GM06990 (cell line): ENCODE measurements at regions not wholly inside any gene's neighbourhood (a gene's known extent, or its start where the extent isn't known, plus 50 kb on each side); places are given as distances from the start of the nearest gene placed in this dataset.
"Not testable (repeated sequence)": the region's sequence is repeated elsewhere in the genome, so short reads cannot be mapped to it uniquely, and the experiment has no call there.

ENCODE experiments used
- DNase-seq: peaks from one replicate; pipeline ENCODE4 v3.0.0-alpha.2; 2011; ENCODE audit not compliant: insufficient read length; ENCODE audit errors: extremely low read depth
- H3K27me3 ChIP-seq: replicated peaks from 2 replicates; pipeline ENCODE4 v1.6.0; 2011; ENCODE audit warnings: low read length; ENCODE audit not compliant: control insufficient read depth, insufficient read depth
- H3K36me3 ChIP-seq: 2 replicates; pipeline ENCODE4 v1.5.1; 2011; ENCODE audit warnings: low read length; ENCODE audit not compliant: control insufficient read depth, insufficient read depth
- H3K4me3 ChIP-seq: replicated peaks from 2 replicates; pipeline ENCODE4 v1.5.1; 2011; ENCODE audit warnings: low read depth, mild to moderate bottlenecking, control low read depth, low read length
- TF ChIP-seq, protein P1 (sequence below): IDR thresholded peaks from 2 replicates; pipeline ENCODE4 v1.5.1; 2011; ENCODE audit warnings: low read length, control low read depth, mild to moderate bottlenecking, inconsistent platforms; ENCODE audit not compliant: insufficient read depth, poor library complexity, severe bottlenecking

DNA sequence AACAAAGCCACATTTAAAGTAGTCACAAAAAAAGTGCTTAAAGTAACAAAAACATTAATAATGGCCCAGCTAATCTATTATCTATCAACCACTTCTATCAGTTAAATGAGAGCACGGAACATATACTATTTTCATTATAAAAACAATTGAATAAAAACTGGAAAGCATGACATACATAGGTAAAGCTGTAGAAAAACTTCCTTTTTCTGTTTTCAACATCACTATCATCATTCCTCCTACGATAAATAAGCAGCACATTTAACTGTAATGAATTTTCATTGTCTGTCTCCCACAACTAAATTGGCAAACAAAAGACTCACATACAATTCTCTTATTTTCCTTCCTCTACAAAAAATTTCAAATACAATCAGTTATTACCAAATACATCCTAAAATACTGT, 96.4 kb upstream of the DPH5 start:
- TF ChIP-seq, protein P1, sequence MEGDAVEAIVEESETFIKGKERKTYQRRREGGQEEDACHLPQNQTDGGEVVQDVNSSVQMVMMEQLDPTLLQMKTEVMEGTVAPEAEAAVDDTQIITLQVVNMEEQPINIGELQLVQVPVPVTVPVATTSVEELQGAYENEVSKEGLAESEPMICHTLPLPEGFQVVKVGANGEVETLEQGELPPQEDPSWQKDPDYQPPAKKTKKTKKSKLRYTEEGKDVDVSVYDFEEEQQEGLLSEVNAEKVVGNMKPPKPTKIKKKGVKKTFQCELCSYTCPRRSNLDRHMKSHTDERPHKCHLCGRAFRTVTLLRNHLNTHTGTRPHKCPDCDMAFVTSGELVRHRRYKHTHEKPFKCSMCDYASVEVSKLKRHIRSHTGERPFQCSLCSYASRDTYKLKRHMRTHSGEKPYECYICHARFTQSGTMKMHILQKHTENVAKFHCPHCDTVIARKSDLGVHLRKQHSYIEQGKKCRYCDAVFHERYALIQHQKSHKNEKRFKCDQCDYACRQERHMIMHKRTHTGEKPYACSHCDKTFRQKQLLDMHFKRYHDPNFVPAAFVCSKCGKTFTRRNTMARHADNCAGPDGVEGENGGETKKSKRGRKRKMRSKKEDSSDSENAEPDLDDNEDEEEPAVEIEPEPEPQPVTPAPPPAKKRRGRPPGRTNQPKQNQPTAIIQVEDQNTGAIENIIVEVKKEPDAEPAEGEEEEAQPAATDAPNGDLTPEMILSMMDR = no peak
- Histone ChIP-seq H3K27me3 (no peaks in the 10 kb centered on the region), H3K4me3 (no peak overlapping the region), H3K36me3 (no peaks in the 10 kb centered on the region)
- DNase-seq = no peak

DNA sequence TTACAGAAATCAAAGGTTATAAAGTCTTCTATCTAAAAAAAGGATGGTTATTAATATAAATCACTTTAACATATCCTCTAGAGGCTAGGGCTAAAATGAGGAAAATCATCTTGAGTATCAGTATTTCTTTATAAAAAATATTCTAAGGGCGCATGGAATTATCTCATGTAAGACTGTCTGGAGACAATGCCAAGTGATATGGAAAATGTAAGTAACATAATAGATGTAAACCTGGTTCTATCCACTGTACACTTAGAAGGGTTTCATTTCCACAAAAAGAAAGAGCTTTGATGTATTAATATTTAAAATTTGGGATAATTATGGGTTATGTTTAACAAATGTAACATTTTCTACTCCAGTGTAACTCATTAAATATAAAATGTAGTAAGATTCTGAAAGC, 95.9 kb upstream of the DPH5 start:
- H3K4me3 ChIP-seq = no peak overlapping the region
- TF ChIP-seq, protein P1 = no peak
- no peak for DNase-seq

DNA sequence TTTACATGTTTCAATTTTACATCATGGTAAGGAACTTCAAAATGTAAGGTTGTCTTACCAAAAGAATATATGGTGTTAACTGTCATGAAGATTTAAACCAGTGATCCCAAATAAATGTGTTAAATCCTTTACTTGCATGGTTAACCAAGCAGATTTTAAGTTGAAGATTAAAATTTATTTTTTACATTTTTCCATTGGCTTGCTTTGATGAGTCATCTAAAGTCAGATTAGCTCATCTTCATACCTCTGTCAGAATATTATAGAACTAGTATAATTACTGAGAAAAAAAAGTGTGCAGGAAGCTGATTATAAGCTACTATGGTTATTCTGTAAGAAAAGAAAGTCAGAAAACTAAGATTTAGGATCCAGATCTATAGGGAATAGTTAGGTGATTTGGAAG, 95.3 kb upstream of the DPH5 start:
- no peak overlapping the region for H3K4me3 ChIP-seq
- no peaks in the 10 kb centered on the region for H3K36me3 ChIP-seq
- H3K27me3 ChIP-seq = no peaks in the 10 kb centered on the region
- TF ChIP-seq, protein P1 = no peak
- no peak for DNase-seq

More for the DNA sequence above, 95.9 kb upstream of the DPH5 start:
- Histone ChIP-seq H3K27me3 (no peaks in the 10 kb centered on the region), H3K36me3 (no peaks in the 10 kb centered on the region)

DNA sequence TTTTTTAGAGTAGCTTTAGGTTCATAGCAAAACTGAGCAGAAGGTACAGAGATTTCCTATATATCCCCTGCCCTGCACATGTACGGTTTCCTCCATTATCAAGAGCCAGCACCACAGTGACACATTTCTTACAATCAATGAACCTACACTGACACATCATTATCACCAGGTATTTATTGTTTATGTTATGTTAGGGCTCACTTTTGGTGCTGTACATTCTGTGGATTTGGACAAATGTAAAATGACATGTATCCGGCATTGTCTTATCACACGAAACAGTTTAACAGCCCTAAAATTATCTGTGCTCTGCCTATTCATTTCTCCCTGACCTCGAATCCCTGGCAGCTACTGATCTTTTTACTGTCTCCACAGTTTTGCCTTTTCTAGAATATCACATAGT, 93.7 kb upstream of the DPH5 start:
- no peaks in the 10 kb centered on the region for H3K36me3 ChIP-seq

DNA sequence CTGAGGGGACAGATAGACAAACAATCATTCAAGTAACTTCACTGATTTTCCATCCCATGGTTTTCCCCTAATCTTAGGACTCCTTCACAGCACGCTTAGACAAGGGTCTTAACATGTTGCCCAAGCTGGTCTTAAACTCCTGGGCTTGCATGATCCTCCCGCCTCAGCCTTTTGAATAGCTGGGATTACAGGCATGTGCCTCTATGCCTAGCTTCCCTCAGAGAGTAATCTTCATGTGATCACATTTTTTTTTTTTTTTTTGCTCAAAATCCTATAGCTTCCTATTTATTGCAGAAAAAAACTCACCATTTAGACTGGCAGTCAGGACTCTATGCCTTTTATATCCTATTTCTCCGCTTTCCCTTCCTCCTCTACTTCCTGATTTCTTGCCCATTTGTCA, 90.4 kb upstream of the DPH5 start:
- Histone ChIP-seq H3K4me3 (no peak overlapping the region), H3K36me3 (no peaks in the 10 kb centered on the region), H3K27me3 (no peaks in the 10 kb centered on the region)
- DNase-seq = no peak
- TF ChIP-seq, protein P1 = no peak

More for the DNA sequence above, 93.7 kb upstream of the DPH5 start:
- Histone ChIP-seq H3K27me3 (no peaks in the 10 kb centered on the region), H3K4me3 (no peak overlapping the region)
- DNase-seq = no peak
- TF ChIP-seq, protein P1 = no peak

DNA sequence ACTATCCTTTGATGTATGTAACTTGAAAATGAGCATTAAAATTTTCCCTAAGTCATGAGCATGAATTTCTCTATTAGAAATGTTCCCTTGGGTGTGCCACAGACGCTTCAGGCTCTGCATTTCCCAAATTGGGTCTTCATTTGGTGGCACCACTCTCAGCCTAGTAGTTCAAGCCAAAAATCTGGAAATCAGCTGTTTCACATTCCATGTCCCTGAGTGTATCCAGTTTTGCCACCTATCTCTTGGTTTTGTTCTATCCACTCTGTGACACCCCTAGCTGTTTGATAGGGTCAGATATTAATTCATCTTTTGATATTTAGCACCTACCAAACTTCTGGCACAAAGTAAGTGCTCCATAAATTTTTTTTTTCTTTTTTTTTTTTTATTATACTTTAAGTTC, 89.5 kb upstream of the DPH5 start:
- H3K27me3 ChIP-seq = no peaks in the 10 kb centered on the region
- no peaks in the 10 kb centered on the region for H3K36me3 ChIP-seq
- TF ChIP-seq, protein P1 = no peak
- DNase-seq = no peak
- no peak overlapping the region for H3K4me3 ChIP-seq

DNA sequence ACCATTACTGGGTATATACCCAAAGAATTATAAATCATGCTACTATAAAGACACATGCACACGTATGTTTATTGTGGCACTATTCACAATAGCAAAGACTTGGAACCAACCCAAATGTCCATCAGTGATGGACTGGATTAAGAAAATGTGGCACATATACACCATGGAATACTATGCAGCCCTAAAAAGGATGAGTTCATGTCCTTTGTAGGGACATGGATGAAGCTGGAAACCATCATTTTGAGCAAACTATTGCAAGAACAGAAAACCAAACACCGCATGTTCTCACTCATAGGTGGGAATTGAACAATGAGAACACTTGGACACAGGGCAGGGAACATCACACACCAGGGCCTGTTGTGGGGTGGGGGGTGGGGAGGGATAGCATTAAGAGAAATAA, 88.5 kb upstream of the DPH5 start:
- H3K4me3 ChIP-seq, H3K36me3 ChIP-seq, H3K27me3 ChIP-seq, DNase-seq: not testable (repeated sequence)
